Right renal pelvis (tissue), 4 donors: ENCODE measurements at regions not wholly inside any gene's neighbourhood (a gene's known extent, or its start where the extent isn't known, plus 50 kb on each side); places are given as distances from the start of the nearest gene placed in this dataset.

Experiments
- DNase-seq, 4 donors: peaks; one replicate each; pipeline ENCODE4 v3.0.0-alpha.2; 2013; ENCODE audit warnings: low read depth in 4 of 4, low spot score in 3 of 4, missing footprints in 1 of 4

- DNase-seq = no peak
These were observed 205.7 kb upstream of the TET2 start for GRCh38 chr4:104940927-104941326.

GRCh38 chr4:104941661-104942062 lies 205.0 kb upstream of the TET2 start:
- no peak for DNase-seq

GRCh38 chr4:104942990-104943743 lies 203.5 kb upstream of the TET2 start:
- no peak for DNase-seq

- no peak for DNase-seq
These were observed 202.1 kb upstream of the TET2 start for GRCh38 chr4:104944596-104944995.

GRCh38 chr4:104964410-104965175 lies 182.1 kb upstream of the TET2 start:
- no peak for DNase-seq

GRCh38 chr4:104966349-104967033 lies 180.2 kb upstream of the TET2 start:
- DNase-seq = peak in 1 of 4 donors; percentile 3

GRCh38 chr4:104967034-104967401 lies 179.7 kb upstream of the TET2 start:
- no peak for DNase-seq

GRCh38 chr4:104969394-104970082 lies 177.1 kb upstream of the TET2 start:
- no peak for DNase-seq

GRCh38 chr4:104971462-104971861 lies 175.2 kb upstream of the TET2 start:
- no peak for DNase-seq

- DNase-seq = no peak
These were observed 173.0 kb upstream of the TET2 start for GRCh38 chr4:104973708-104974107.

GRCh38 chr4:104975617-104976016 lies 171.1 kb upstream of the TET2 start:
- no peak for DNase-seq

GRCh38 chr4:104976262-104976661 lies 170.4 kb upstream of the TET2 start:
- no peak for DNase-seq

- DNase-seq = no peak
These were observed 167.5 kb upstream of the TET2 start for GRCh38 chr4:104979083-104979760.

- DNase-seq = no peak
These were observed 163.0 kb upstream of the TET2 start for GRCh38 chr4:104983615-104984179.

GRCh38 chr4:104986306-104986705 lies 160.4 kb upstream of the TET2 start:
- DNase-seq = no peak

- no peak for DNase-seq
These were observed 157.3 kb upstream of the TET2 start for GRCh38 chr4:104989371-104989770.

- no peak for DNase-seq
These were observed 144.4 kb upstream of the TET2 start for GRCh38 chr4:105002278-105002677.

- no peak for DNase-seq
These were observed 132.4 kb upstream of the TET2 start for GRCh38 chr4:105014234-105014633.

GRCh38 chr4:105014635-105015034 lies 132.0 kb upstream of the TET2 start:
- DNase-seq = no peak

GRCh38 chr4:105015750-105016149 lies 130.9 kb upstream of the TET2 start:
- DNase-seq = no peak
